HCT116 (cell line): ENCODE measurements at regions not wholly inside any gene's neighbourhood (a gene's known extent, or its start where the extent isn't known, plus 50 kb on each side); places are given as distances from the start of the nearest gene placed in this dataset.

Experiments
- ATAC-seq: fragments of 200-7000 bp; cut with Tn5 transposase; 2 replicates; pipeline ENCODE4 v1.9.1; 2020; ENCODE audit warnings: mild to moderate bottlenecking, moderate library complexity
- BruUV-seq: library from RNA; stranded (reverse); fragments of 400-500 nt; replicated peaks from 2 replicates; lab custom pipeline; 2021; lab: Mats Ljungman, UMichigan
- CTCF ChIA-PET: fragments of 300-600 bp; sonication (Branson Sonifier 250); formaldehyde crosslinking; loops from one replicate; lab custom pipeline; 2021; ENCODE audit warnings: antibody characterized with exemption; lab: Charles Lee
- POLR2A ChIA-PET: fragments of 300-600, 350-600 bp; sonication (Branson Sonifier 250); formaldehyde crosslinking; loops from one replicate; lab custom pipeline; 2021; ENCODE audit warnings: antibody characterized with exemption; lab: Charles Lee
- RAD21 ChIA-PET, 2 experiments: fragments of 300-600 bp; sonication (Branson Sonifier 250); formaldehyde crosslinking; loops; one replicate each; lab custom pipeline; 2023; ENCODE audit warnings: low total read pairs in 2 of 2; ENCODE audit not compliant: uncharacterized antibody in 2 of 2, unreplicated experiment in 2 of 2, low non-redundant PET in 1 of 2; lab: Charles Lee
- DNase-seq: peaks from one replicate; pipeline ENCODE4 v3.0.0-alpha.2; 2010; ENCODE audit warnings: low read depth, low spot score
- H2AFZ ChIP-seq: fragments of 200-600 bp; shearing (Covaris generic), sonication (generic); 2 replicates; pipeline ENCODE4 v1.6.1; 2017; ENCODE audit warnings: low read depth, mixed run types, mixed read lengths, antibody characterized with exemption, low read length; ENCODE audit not compliant: poor library complexity, severe bottlenecking
- H3K27ac ChIP-seq: 2 replicates; pipeline ENCODE4 v1.5.1; 2012; ENCODE audit warnings: low read depth, low read length
- H3K27me3 ChIP-seq: fragments of 200-600 bp; sonication (generic); 2 replicates; pipeline ENCODE4 v1.6.1; 2016; ENCODE audit warnings: mixed run types, low read length, mixed read lengths; ENCODE audit not compliant: insufficient read depth
- H3K36me3 ChIP-seq, 2 experiments: fragments of 200-500 bp in 1 of 2; fragments of 200-600 bp in 1 of 2; sonication (Bioruptor generic) in 1 of 2; sonication (generic) in 1 of 2; 2 replicates each; pipeline versions ENCODE4 v1.5.1 to v1.6.1; 2014 to 2016; ENCODE audit warnings: low read length in 2 of 2, inconsistent platforms in 1 of 2, mixed read lengths in 1 of 2, mixed run types in 1 of 2; ENCODE audit not compliant: insufficient read depth in 2 of 2, control insufficient read depth in 1 of 2
- H3K4me1 ChIP-seq, 2 experiments: fragments of 200-600 bp in 1 of 2; sonication (generic) in 1 of 2; 2 replicates each; pipeline versions ENCODE4 v1.5.1 to v1.6.1; 2012 to 2017; ENCODE audit warnings: low read length in 2 of 2, inconsistent platforms in 1 of 2, mild to moderate bottlenecking in 1 of 2, mixed read lengths in 1 of 2, mixed run types in 1 of 2, moderate library complexity in 1 of 2; ENCODE audit not compliant: insufficient read depth in 2 of 2, control insufficient read depth in 1 of 2
- H3K4me2 ChIP-seq: fragments of 200-600 bp; sonication (generic); 2 replicates; pipeline ENCODE4 v1.6.1; 2017; ENCODE audit warnings: mixed run types, low read length, mixed read lengths
- H3K4me3 ChIP-seq, 2 experiments: fragments of 200-600 bp in 1 of 2; sonication (generic) in 1 of 2; replicated peaks in 1 of 2; 2 replicates each; pipeline ENCODE4 v1.5.1; 2011 to 2016; ENCODE audit warnings: low read length in 2 of 2, control low read depth in 1 of 2, low read depth in 1 of 2, mild to moderate bottlenecking in 1 of 2, mixed read lengths in 1 of 2, mixed run types in 1 of 2
- H3K79me2 ChIP-seq: fragments of 200-600 bp; sonication (generic); 2 replicates; pipeline ENCODE4 v1.6.1; 2017; ENCODE audit warnings: mild to moderate bottlenecking, mixed run types, low read length, moderate library complexity, mixed read lengths; ENCODE audit not compliant: insufficient read depth
- H3K9ac ChIP-seq: fragments of 200-600 bp; sonication (generic); 2 replicates; pipeline ENCODE4 v1.6.1; 2016; ENCODE audit warnings: low read length, mixed read lengths
- H3K9me2 ChIP-seq: fragments of 200-600 bp; sonication (generic), shearing (Covaris generic); 2 replicates; pipeline ENCODE4 v1.6.1; 2017; ENCODE audit warnings: mixed run types, mild to moderate bottlenecking, moderate library complexity; ENCODE audit not compliant: insufficient read depth
- H3K9me3 ChIP-seq, 2 experiments: fragments of 200-500 bp in 1 of 2; fragments of 200-600 bp in 1 of 2; sonication (Bioruptor generic) in 1 of 2; sonication (generic) in 1 of 2; 2 replicates each; pipeline ENCODE4 v1.6.1; 2014 to 2017; ENCODE audit warnings: low read length in 2 of 2, mixed read lengths in 2 of 2, inconsistent platforms in 1 of 2, low read depth in 1 of 2, mild to moderate bottlenecking in 1 of 2, mixed run types in 1 of 2, moderate library complexity in 1 of 2; ENCODE audit not compliant: control insufficient read depth in 1 of 2, insufficient read depth in 1 of 2
- H4K20me1 ChIP-seq: fragments of 200-600 bp; sonication (generic), shearing (Covaris generic); 2 replicates; pipeline ENCODE4 v1.6.1; 2017; ENCODE audit warnings: mixed run types, mild to moderate bottlenecking, moderate library complexity; ENCODE audit not compliant: insufficient read depth
- CEBPB ChIP-seq: IDR thresholded peaks from 2 replicates; pipeline ENCODE4 v1.6.1; 2012; ENCODE audit warnings: low read depth
- EZH2phosphoT487 ChIP-seq: fragments of 200-600 bp; IDR thresholded peaks from 2 replicates; pipeline ENCODE4 v1.6.1; 2018; ENCODE audit warnings: antibody characterized with exemption, borderline replicate concordance
- MAX ChIP-seq: IDR thresholded peaks from 2 replicates; pipeline ENCODE4 v1.6.1; 2012
- POLR2AphosphoS5 ChIP-seq: IDR thresholded peaks from 2 replicates; pipeline ENCODE4 v1.6.1; 2011; ENCODE audit warnings: mild to moderate bottlenecking, low read depth, low read length, moderate library complexity
- SP1 ChIP-seq: IDR thresholded peaks from 2 replicates; pipeline ENCODE4 v1.6.1; 2012; ENCODE audit warnings: low read depth
- YY1 ChIP-seq: IDR thresholded peaks from 2 replicates; pipeline ENCODE4 v1.6.1; 2011; ENCODE audit warnings: low read length, low read depth, moderate library complexity, mild to moderate bottlenecking; ENCODE audit not compliant: insufficient replicate concordance; ENCODE audit errors: extremely low read depth
- ZFX ChIP-seq: fragments of 450-650 bp; IDR thresholded peaks from 2 replicates; pipeline ENCODE4 v1.6.1; 2017
- intact Hi-C: fragments of 100-400 bp; cut with micrococcal nuclease; formaldehyde crosslinking; loops from 2 replicates; pipeline ENCODE4 v1.10.0; 2022

- no peaks in the 10 kb centered on the region for H4K20me1 ChIP-seq
- no peak overlapping the region for H2AFZ ChIP-seq
- no peak for ATAC-seq
- intact Hi-C loops = no loop called here
- H3K4me1 ChIP-seq = no peaks in the 10 kb centered on the region
- H3K79me2 ChIP-seq = no peaks in the 10 kb centered on the region
- no peaks in the 10 kb centered on the region for H3K9me3 ChIP-seq
- no peaks in the 10 kb centered on the region for H3K36me3 ChIP-seq
- no peak overlapping the region for H3K9ac ChIP-seq
- H3K9me2 ChIP-seq = no peaks in the 10 kb centered on the region
- no TSS peak for BruUV-seq
- CTCF ChIA-PET = no interaction called here
- TF ChIP-seq EZH2phosphoT487 (no peak), CEBPB (no peak), SP1 (no peak), POLR2AphosphoS5 (no peak), ZFX (no peak)
- TF ChIP-seq, all 23 proteins: peak for 0
- Histone ChIP-seq H3K4me2 (no peak overlapping the region), H3K27ac (no peak overlapping the region), H3K4me3 (no peak overlapping the region), H3K27me3 (peaks cover 48% of the 10 kb centered on the region; the same call in 1 of the 2 replicates)
- ChIA-PET POLR2A (no interaction called here), RAD21 (no interaction called here)
- no peak for DNase-seq
These were observed 919.8 kb downstream of the GRID1 start for GRCh38 chr10:85446827-85447226.

- H3K9me3 ChIP-seq = no peaks in the 10 kb centered on the region
- peaks cover 55% of the 10 kb centered on the region; the same call in 1 of the 2 replicates for H3K27me3 ChIP-seq
- H3K9ac ChIP-seq = no peak overlapping the region
- no peak for ATAC-seq
- H2AFZ ChIP-seq = no peak overlapping the region
- H3K27ac ChIP-seq = no peak overlapping the region
- BruUV-seq = no TSS peak
- ChIA-PET CTCF (no interaction called here), RAD21 (no interaction called here), POLR2A (no interaction called here)
- DNase-seq = no peak
- H4K20me1 ChIP-seq = no peaks in the 10 kb centered on the region
- TF ChIP-seq SP1 = no peak
- no peak for TF ChIP-seq MAX
- no peak for TF ChIP-seq YY1
- no peak overlapping the region for H3K4me3 ChIP-seq
- no peaks in the 10 kb centered on the region for H3K4me1 ChIP-seq
- H3K9me2 ChIP-seq = no peaks in the 10 kb centered on the region
- H3K4me2 ChIP-seq = no peak overlapping the region
- H3K36me3 ChIP-seq = no peaks in the 10 kb centered on the region
- intact Hi-C loops = no loop called here
- H3K79me2 ChIP-seq = no peaks in the 10 kb centered on the region
These were observed 918.9 kb downstream of the GRID1 start for GRCh38 chr10:85447690-85448089.
